ENCODE measurements at regions not wholly inside any gene's neighbourhood (a gene's known extent, or its start where the extent isn't known, plus 50 kb on each side); places are given as distances from the start of the nearest gene placed in this dataset.

DNA sequence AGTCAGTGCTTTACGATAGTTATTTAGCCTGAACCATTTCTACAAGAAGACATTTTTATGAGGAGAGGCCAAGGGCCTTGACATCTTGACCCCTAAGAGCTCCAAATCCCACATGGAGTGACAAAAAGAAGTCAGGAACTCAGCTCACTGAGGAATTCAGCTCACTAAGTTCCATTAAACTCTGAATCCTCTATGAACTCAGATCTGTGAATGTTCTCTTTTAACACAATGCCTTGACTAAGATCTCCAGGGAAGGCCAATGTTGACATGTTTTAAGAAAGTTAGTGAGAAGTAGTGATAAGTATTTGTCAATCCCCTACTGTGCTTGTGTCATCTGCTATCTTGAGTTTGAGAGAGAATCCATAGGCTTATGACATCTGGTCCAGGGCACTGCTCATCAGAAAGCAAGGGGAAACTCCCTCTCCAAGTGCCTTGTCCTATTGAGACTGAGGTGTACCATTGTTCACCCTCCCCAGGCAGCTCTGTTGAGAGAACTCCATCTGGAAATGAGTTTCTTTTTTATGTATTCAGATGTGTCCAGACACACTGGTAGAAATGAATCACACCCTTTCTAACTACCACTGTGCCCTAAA lies 68.7 kb upstream of the PCDH19 start:
- Histone ChIP-seq H3K79me2 (ENCODE audit: insufficient read depth, low read length) (no peaks in the 10 kb centered on the region), H3K9ac (ENCODE audit: low read length) (no peak overlapping the region), H2AFZ (ENCODE audit: low read length) (no peak overlapping the region), H4K20me1 (ENCODE audit: insufficient read depth, low read length) (no peaks in the 10 kb centered on the region), H3F3A (ENCODE audit: insufficient read depth, low read length) (no peaks in the 10 kb centered on the region), H3K4me3 (ENCODE audit: low read depth, low read length, poor library complexity, severe bottlenecking) (no peak overlapping the region), H3K27ac (ENCODE audit: low read depth, low read length, poor library complexity, severe bottlenecking) (no peak overlapping the region), H3K4me1 (ENCODE audit: insufficient read depth, low read length, severe bottlenecking) (no peaks in the 10 kb centered on the region), H3K27me3 (ENCODE audit: insufficient read depth, low read length) (no peaks in the 10 kb centered on the region), H3K36me3 (ENCODE audit: insufficient read depth, low read length) (no peaks in the 10 kb centered on the region), H3K9me2 (ENCODE audit: low read depth, low read length) (no peaks in the 10 kb centered on the region), H3K9me3 (ENCODE audit: low read length) (no peaks in the 10 kb centered on the region), H3K4me2 (ENCODE audit: low read length) (no peak overlapping the region)
- TF ChIP-seq EZH2 (IDR thresholded peaks at IDR 0.05; ENCODE audit: borderline replicate concordance, low read length) (no peak), CTCF (IDR thresholded peaks at IDR 0.05; ENCODE audit: low read length) (no peak)

DNA sequence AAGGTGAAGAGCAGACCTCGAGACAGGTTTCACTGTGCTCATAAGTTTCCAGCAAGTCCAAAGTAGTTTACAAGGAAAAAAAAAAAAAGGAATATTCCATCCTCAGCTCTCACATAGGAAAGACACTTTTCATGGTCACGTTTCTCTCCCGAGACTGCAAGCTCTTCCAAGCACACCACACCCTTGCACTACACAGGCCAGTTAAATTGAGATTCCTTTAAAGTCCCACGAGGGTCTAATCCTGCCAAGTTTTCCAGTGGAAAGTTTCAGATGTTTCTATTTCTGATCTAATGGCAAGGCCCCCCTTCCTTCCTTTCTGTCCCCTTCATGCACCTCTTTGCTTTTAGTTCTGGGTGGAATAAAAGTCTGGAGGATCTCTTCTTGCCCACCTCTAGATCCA lies 67.9 kb upstream of the PCDH19 start:
- TF ChIP-seq CTCF (IDR thresholded peaks at IDR 0.05; ENCODE audit: low read length) (no peak), EZH2 (IDR thresholded peaks at IDR 0.05; ENCODE audit: borderline replicate concordance, low read length) (no peak)
- Histone ChIP-seq H4K20me1 (ENCODE audit: insufficient read depth, low read length) (no peaks in the 10 kb centered on the region), H3K27ac (ENCODE audit: low read depth, low read length, poor library complexity, severe bottlenecking) (no peak overlapping the region), H2AFZ (ENCODE audit: low read length) (no peak overlapping the region), H3K9me3 (ENCODE audit: low read length) (no peaks in the 10 kb centered on the region), H3K9ac (ENCODE audit: low read length) (no peak overlapping the region), H3K4me1 (ENCODE audit: insufficient read depth, low read length, severe bottlenecking) (no peaks in the 10 kb centered on the region), H3K27me3 (ENCODE audit: insufficient read depth, low read length) (no peaks in the 10 kb centered on the region), H3F3A (ENCODE audit: insufficient read depth, low read length) (no peaks in the 10 kb centered on the region), H3K36me3 (ENCODE audit: insufficient read depth, low read length) (no peaks in the 10 kb centered on the region), H3K4me3 (ENCODE audit: low read depth, low read length, poor library complexity, severe bottlenecking) (no peak overlapping the region), H3K79me2 (ENCODE audit: insufficient read depth, low read length) (no peaks in the 10 kb centered on the region), H3K4me2 (ENCODE audit: low read length) (no peak overlapping the region), H3K9me2 (ENCODE audit: low read depth, low read length) (no peaks in the 10 kb centered on the region)

DNA sequence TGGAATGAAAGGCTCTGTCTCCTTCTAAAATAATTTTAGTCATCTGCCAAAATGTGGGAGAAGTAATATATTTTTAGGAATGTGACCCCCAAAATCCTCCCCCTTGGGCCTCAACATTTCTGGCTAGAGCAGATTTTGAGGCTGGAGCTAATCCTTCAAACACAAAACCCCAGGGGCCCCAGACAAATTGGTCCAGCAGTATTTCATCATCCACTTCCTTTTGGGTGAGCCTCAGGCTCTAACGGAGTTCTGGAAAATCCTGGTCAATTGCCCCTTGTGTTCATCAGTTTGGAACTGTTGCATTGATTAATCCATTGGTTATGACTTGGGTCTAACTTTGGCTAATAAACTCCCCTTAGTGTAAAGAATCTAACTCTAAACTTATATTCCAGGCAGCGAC lies 67.4 kb upstream of the PCDH19 start:
- H3K9me2 ChIP-seq (ENCODE audit: low read depth, low read length), result no peaks in the 10 kb centered on the region
- H2AFZ ChIP-seq (ENCODE audit: low read length), result no peak overlapping the region
- H3K27ac ChIP-seq (ENCODE audit: low read depth, low read length, poor library complexity, severe bottlenecking), result no peak overlapping the region
- H3K79me2 ChIP-seq (ENCODE audit: insufficient read depth, low read length), result no peaks in the 10 kb centered on the region
- no peaks in the 10 kb centered on the region for H3K36me3 ChIP-seq (ENCODE audit: insufficient read depth, low read length)
- no peaks in the 10 kb centered on the region for H3K27me3 ChIP-seq (ENCODE audit: insufficient read depth, low read length)
- H3K4me2 ChIP-seq (ENCODE audit: low read length), result no peak overlapping the region
- no peak overlapping the region for H3K9ac ChIP-seq (ENCODE audit: low read length)
- H4K20me1 ChIP-seq (ENCODE audit: insufficient read depth, low read length), result no peaks in the 10 kb centered on the region
- no peak overlapping the region for H3K4me3 ChIP-seq (ENCODE audit: low read depth, low read length, poor library complexity, severe bottlenecking)
- no peaks in the 10 kb centered on the region for H3F3A ChIP-seq (ENCODE audit: insufficient read depth, low read length)
- no peaks in the 10 kb centered on the region for H3K4me1 ChIP-seq (ENCODE audit: insufficient read depth, low read length, severe bottlenecking)
- H3K9me3 ChIP-seq (ENCODE audit: low read length), result no peaks in the 10 kb centered on the region
- TF ChIP-seq CTCF (IDR thresholded peaks at IDR 0.05; ENCODE audit: low read length), result no peak
- TF ChIP-seq EZH2 (IDR thresholded peaks at IDR 0.05; ENCODE audit: borderline replicate concordance, low read length), result no peak
